ENCODE measurements at regions not wholly inside any gene's neighbourhood (a gene's known extent, or its start where the extent isn't known, plus 50 kb on each side); places are given as distances from the start of the nearest gene placed in this dataset.
"Not testable (repeated sequence)": the region's sequence is repeated elsewhere in the genome, so short reads cannot be mapped to it uniquely, and the experiment has no call there.

GRCh38 chr4:141563723-141564122 is 72.7 kb upstream of the IL15 start:
- H3K27ac ChIP-seq = no peak overlapping the region
- ATAC-seq = no peak
- in situ Hi-C loops (cut with MboI; ENCODE audit: low sequenced_read_pairs in 4 of 4) (no loop called here), intact Hi-C loops (cut with DNase I; ENCODE audit: low total_unique reads) (no loop called here)
- DNase-seq = no peak
- H3K9me3 ChIP-seq = no peaks in the 10 kb centered on the region
- H3K27me3 ChIP-seq = no peaks in the 10 kb centered on the region
- H3K4me1 ChIP-seq = no peaks in the 10 kb centered on the region
- H3K36me3 ChIP-seq = no peaks in the 10 kb centered on the region
- no peak for TF ChIP-seq CTCF (IDR thresholded peaks at IDR 0.05 in 4 of 5, conservative IDR thresholded peaks at IDR 0.05 in 1 of 5)
- no peak for TF ChIP-seq POLR2A (IDR thresholded peaks at IDR 0.05)
- H3K4me3 ChIP-seq = no peak overlapping the region

GRCh38 chr4:141564961-141565360 is 71.4 kb upstream of the IL15 start:
- H3K36me3 ChIP-seq; in situ Hi-C loops (cut with MboI; ENCODE audit: low sequenced_read_pairs in 4 of 4); H3K9me3 ChIP-seq; DNase-seq; intact Hi-C loops (cut with DNase I; ENCODE audit: low total_unique reads); H3K4me1 ChIP-seq; H3K4me3 ChIP-seq; H3K27ac ChIP-seq; H3K27me3 ChIP-seq; ATAC-seq: not testable (repeated sequence)

GRCh38 chr4:141565379-141566089 is 70.8 kb upstream of the IL15 start:
- DNase-seq (no peak), ATAC-seq (no peak)
- Histone ChIP-seq H3K9me3 (no peaks in the 10 kb centered on the region), H3K36me3 (no peaks in the 10 kb centered on the region), H3K27ac (no peak overlapping the region), H3K4me3 (no peak overlapping the region), H3K27me3 (no peaks in the 10 kb centered on the region), H3K4me1 (no peaks in the 10 kb centered on the region)
- intact Hi-C loops (cut with DNase I; ENCODE audit: low total_unique reads) (no loop called here), in situ Hi-C loops (cut with MboI; ENCODE audit: low sequenced_read_pairs in 4 of 4) (no loop called here)
- TF ChIP-seq CTCF (IDR thresholded peaks at IDR 0.05 in 4 of 5, conservative IDR thresholded peaks at IDR 0.05 in 1 of 5) (no peak), POLR2A (IDR thresholded peaks at IDR 0.05) (no peak)

- no peak for TF ChIP-seq POLR2A (IDR thresholded peaks at IDR 0.05)
- TF ChIP-seq CTCF (IDR thresholded peaks at IDR 0.05 in 4 of 5, conservative IDR thresholded peaks at IDR 0.05 in 1 of 5) = no peak
- H3K4me3 ChIP-seq = no peak overlapping the region
- H3K27ac ChIP-seq = no peak overlapping the region
- H3K4me1 ChIP-seq = no peaks in the 10 kb centered on the region
- H3K36me3 ChIP-seq = no peaks in the 10 kb centered on the region
- in situ Hi-C loops (cut with MboI; ENCODE audit: low sequenced_read_pairs in 4 of 4) (no loop called here), intact Hi-C loops (cut with DNase I; ENCODE audit: low total_unique reads) (no loop called here)
- DNase-seq (no peak), ATAC-seq (no peak)
- H3K9me3 ChIP-seq = no peaks in the 10 kb centered on the region
- H3K27me3 ChIP-seq = no peaks in the 10 kb centered on the region
Observed at GRCh38 chr4:141567326-141567915, 69.0 kb upstream of the IL15 start.

DNA sequence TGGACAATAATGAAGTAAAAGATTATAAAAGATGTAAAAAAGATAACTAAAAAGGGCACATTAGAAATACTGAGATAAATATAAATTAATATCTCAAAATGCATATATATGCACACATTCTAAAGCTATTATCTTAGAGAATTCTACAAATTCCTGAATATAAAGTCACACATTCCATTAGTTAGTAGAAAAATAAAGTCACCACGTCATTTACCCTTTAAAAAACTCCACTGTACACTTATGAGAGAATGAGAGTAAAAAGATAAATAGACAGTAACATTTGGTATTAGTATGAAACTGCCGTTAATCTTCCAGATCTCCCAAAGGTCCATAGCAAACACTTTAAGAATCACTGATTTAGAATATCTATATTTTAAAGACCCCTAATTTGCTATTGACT is 67.2 kb upstream of the IL15 start:
- H3K4me1 ChIP-seq = no peaks in the 10 kb centered on the region
- DNase-seq = no peak
- no peaks in the 10 kb centered on the region for H3K27me3 ChIP-seq

More for the DNA sequence above, 67.2 kb upstream of the IL15 start:
- Histone ChIP-seq H3K4me3 (no peak overlapping the region), H3K9me3 (no peaks in the 10 kb centered on the region), H3K27ac (no peak overlapping the region), H3K36me3 (no peaks in the 10 kb centered on the region)
- TF ChIP-seq POLR2A (IDR thresholded peaks at IDR 0.05) (no peak), CTCF (IDR thresholded peaks at IDR 0.05 in 4 of 5, conservative IDR thresholded peaks at IDR 0.05 in 1 of 5) (no peak)
- ATAC-seq = no peak
- in situ Hi-C loops (cut with MboI; ENCODE audit: low sequenced_read_pairs in 4 of 4) (no loop called here), intact Hi-C loops (cut with DNase I; ENCODE audit: low total_unique reads) (no loop called here)
